GM18907 (cell line): ENCODE measurements at regions not wholly inside any gene's neighbourhood (a gene's known extent, or its start where the extent isn't known, plus 50 kb on each side); places are given as distances from the start of the nearest gene placed in this dataset.
"Not testable (repeated sequence)": the region's sequence is repeated elsewhere in the genome, so short reads cannot be mapped to it uniquely, and the experiment has no call there.

Experiments used
- ATAC-seq: cut with Tn5 transposase; IDR thresholded peaks from one replicate; pipeline ENCODE4 v1.9.1; 2021; ENCODE audit warnings: mild to moderate bottlenecking, moderate library complexity; ENCODE audit not compliant: unreplicated experiment

GRCh38 chr1:79711001-79711431 lies 704.5 kb upstream of the ADGRL4 start:
- ATAC-seq: peak; percentile 93

GRCh38 chr1:79708646-79709265 lies 702.2 kb upstream of the ADGRL4 start:
- ATAC-seq: no peak

- peak; percentile 52 for ATAC-seq
Observed at GRCh38 chr1:79705218-79705617, 698.7 kb upstream of the ADGRL4 start.

- no peak for ATAC-seq
Observed at GRCh38 chr1:79704067-79704466, 697.5 kb upstream of the ADGRL4 start.

GRCh38 chr1:79702336-79702999 lies 695.9 kb upstream of the ADGRL4 start:
- ATAC-seq: not testable (repeated sequence)

GRCh38 chr1:79695138-79695537 lies 688.6 kb upstream of the ADGRL4 start:
- ATAC-seq: peak; percentile 96

- peak; percentile 76 for ATAC-seq
Observed at GRCh38 chr1:79694241-79694640, 687.7 kb upstream of the ADGRL4 start.

GRCh38 chr1:79693441-79694114 lies 687.0 kb upstream of the ADGRL4 start:
- ATAC-seq: no peak

GRCh38 chr1:79692519-79692918 lies 686.0 kb upstream of the ADGRL4 start:
- ATAC-seq: no peak

- no peak for ATAC-seq
Observed at GRCh38 chr1:79688932-79689331, 682.4 kb upstream of the ADGRL4 start.

GRCh38 chr1:79683420-79683819 lies 676.9 kb upstream of the ADGRL4 start:
- ATAC-seq: no peak

GRCh38 chr1:79682478-79682877 lies 675.9 kb upstream of the ADGRL4 start:
- no peak for ATAC-seq

GRCh38 chr1:79681382-79681781 lies 674.9 kb upstream of the ADGRL4 start:
- ATAC-seq: no peak

- no peak for ATAC-seq
Observed at GRCh38 chr1:79679916-79680315, 673.4 kb upstream of the ADGRL4 start.

GRCh38 chr1:79667848-79668696 lies 661.5 kb upstream of the ADGRL4 start:
- peak; percentile 99 for ATAC-seq

- no peak for ATAC-seq
Observed at GRCh38 chr1:79667166-79667565, 660.6 kb upstream of the ADGRL4 start.

- ATAC-seq: no peak
Observed at GRCh38 chr1:79663916-79664315, 657.4 kb upstream of the ADGRL4 start.

GRCh38 chr1:79662596-79662995 lies 656.1 kb upstream of the ADGRL4 start:
- ATAC-seq: no peak

GRCh38 chr1:79660129-79660528 lies 653.6 kb upstream of the ADGRL4 start:
- ATAC-seq: no peak

- no peak for ATAC-seq
Observed at GRCh38 chr1:79657951-79658658, 651.6 kb upstream of the ADGRL4 start.

- no peak for ATAC-seq
Observed at GRCh38 chr1:79655876-79656275, 649.3 kb upstream of the ADGRL4 start.
